WTC11 (cell line): ENCODE measurements at regions not wholly inside any gene's neighbourhood (a gene's known extent, or its start where the extent isn't known, plus 50 kb on each side); places are given as distances from the start of the nearest gene placed in this dataset.

Source experiments
- ATAC-seq: fragments of 200-7000 bp; cut with Tn5 transposase; 2 replicates; pipeline ENCODE4 v1.10.0; 2021; ENCODE audit warnings: mild to moderate bottlenecking, moderate library complexity
- CTCF ChIA-PET: fragments of 300-600 bp; sonication (Branson Sonifier 250); formaldehyde crosslinking; loops from one replicate; lab custom pipeline; 2021; ENCODE audit warnings: antibody characterized with exemption; lab: Charles Lee
- POLR2A ChIA-PET: fragments of 350-600 bp; sonication (Branson Sonifier 250); formaldehyde crosslinking; loops from one replicate; lab custom pipeline; 2021; ENCODE audit warnings: antibody characterized with exemption; lab: Charles Lee
- DNase-seq: peaks from one replicate; pipeline ENCODE4 v3.0.0; 2021; ENCODE audit warnings: low spot score
- H3K27ac Mint-ChIP-seq: 2 replicates; pipeline ENCODE4 v1.8.0; 2021; ENCODE audit warnings: mixed read lengths
- H3K27me3 Mint-ChIP-seq: 2 replicates; pipeline ENCODE4 v1.8.0; 2021; ENCODE audit warnings: low read depth, mild to moderate bottlenecking, moderate library complexity, mixed read lengths
- H3K36me3 Mint-ChIP-seq: 2 replicates; pipeline ENCODE4 v1.8.0; 2021; ENCODE audit warnings: mixed read lengths
- H3K4me1 Mint-ChIP-seq: 2 replicates; pipeline ENCODE4 v1.8.0; 2022; ENCODE audit warnings: mixed read lengths
- H3K4me3 Mint-ChIP-seq: 2 replicates; pipeline ENCODE4 v1.8.0; 2021; ENCODE audit warnings: mild to moderate bottlenecking, moderate library complexity, mixed read lengths
- H3K9me3 Mint-ChIP-seq: 2 replicates; pipeline ENCODE4 v1.8.0; 2021; ENCODE audit warnings: mixed read lengths
- CREM ChIP-seq: sonication (generic); formaldehyde crosslinking; IDR thresholded peaks from 2 replicates; pipeline ENCODE4 v1.8.1; 2022; ENCODE audit warnings: mild to moderate bottlenecking, missing genetic modification reagents, moderate library complexity
- EMX1 ChIP-seq: fragments of 250-450 bp; sonication (Bioruptor Pico); IDR thresholded peaks from 2 replicates; pipeline ENCODE4 v1.8.0; 2021; ENCODE audit warnings: mild to moderate bottlenecking
- FOXK1 ChIP-seq: sonication (generic); formaldehyde crosslinking; IDR thresholded peaks from 2 replicates; pipeline ENCODE4 v1.8.0; 2022; ENCODE audit warnings: mild to moderate bottlenecking, moderate library complexity, missing genetic modification reagents
- KAT7 ChIP-seq: sonication (generic); formaldehyde crosslinking; IDR thresholded peaks from 2 replicates; pipeline ENCODE4 v1.8.1; 2023; ENCODE audit warnings: missing genetic modification reagents, mild to moderate bottlenecking, borderline replicate concordance
- MXD4 ChIP-seq: fragments of 250-450 bp; sonication (Bioruptor Pico); IDR thresholded peaks from 2 replicates; pipeline ENCODE4 v1.8.0; 2021; ENCODE audit warnings: mild to moderate bottlenecking, moderate library complexity, borderline replicate concordance
- NR1H2 ChIP-seq: sonication (generic); formaldehyde crosslinking; IDR thresholded peaks from 2 replicates; pipeline ENCODE4 v1.9.0; 2021; ENCODE audit warnings: mild to moderate bottlenecking, moderate library complexity, missing genetic modification reagents
- NR3C1 ChIP-seq: sonication (generic); formaldehyde crosslinking; conservative IDR thresholded peaks from 2 replicates; pipeline ENCODE4 v1.8.1; 2023; ENCODE audit warnings: low read depth, mild to moderate bottlenecking, missing genetic modification reagents
- OVOL2 ChIP-seq: fragments of 250-450 bp; sonication (Bioruptor Pico); IDR thresholded peaks from 2 replicates; pipeline ENCODE4 v1.9.0; 2021; ENCODE audit warnings: mild to moderate bottlenecking, borderline replicate concordance
- PRRX2 ChIP-seq: fragments of 250-450 bp; sonication (Bioruptor Pico); IDR thresholded peaks from 2 replicates; pipeline ENCODE4 v1.8.0; 2021; ENCODE audit warnings: mild to moderate bottlenecking
- RELA ChIP-seq: sonication (generic); formaldehyde crosslinking; IDR thresholded peaks from 2 replicates; pipeline ENCODE4 v1.8.1; 2022; ENCODE audit warnings: missing genetic modification reagents, mild to moderate bottlenecking, borderline replicate concordance
- SOX15 ChIP-seq: fragments of 250-450 bp; sonication (Bioruptor Pico); IDR thresholded peaks from 2 replicates; pipeline ENCODE4 v1.9.0; 2021; ENCODE audit warnings: mild to moderate bottlenecking
- SP1 ChIP-seq: sonication (generic); formaldehyde crosslinking; conservative IDR thresholded peaks from 2 replicates; pipeline ENCODE4 v1.8.1; 2022; ENCODE audit warnings: missing genetic modification reagents
- TEAD1 ChIP-seq: sonication (generic); formaldehyde crosslinking; IDR thresholded peaks from 2 replicates; pipeline ENCODE4 v1.8.0; 2022; ENCODE audit warnings: mild to moderate bottlenecking, missing genetic modification reagents
- TEAD4 ChIP-seq: sonication (generic); formaldehyde crosslinking; IDR thresholded peaks from 2 replicates; pipeline ENCODE4 v1.8.0; 2022; ENCODE audit warnings: mild to moderate bottlenecking, missing genetic modification reagents
- ZNF263 ChIP-seq: sonication (generic); formaldehyde crosslinking; IDR thresholded peaks from 2 replicates; pipeline ENCODE4 v1.8.1; 2022; ENCODE audit warnings: low read depth, mild to moderate bottlenecking, moderate library complexity, missing genetic modification reagents
- ZNF396 ChIP-seq: fragments of 250-450 bp; sonication (Bioruptor Pico); IDR thresholded peaks from 2 replicates; pipeline ENCODE4 v1.8.0; 2021; ENCODE audit warnings: mild to moderate bottlenecking, moderate library complexity, borderline replicate concordance
- ZNF416 ChIP-seq: fragments of 250-450 bp; sonication (Bioruptor Pico); IDR thresholded peaks from 2 replicates; pipeline ENCODE4 v1.9.0; 2021; ENCODE audit warnings: mild to moderate bottlenecking, inconsistent platforms
- TF ChIP-seq, protein P1 (sequence below): sonication (generic); formaldehyde crosslinking; IDR thresholded peaks from 2 replicates; pipeline ENCODE4 v1.8.1; 2022; ENCODE audit warnings: mild to moderate bottlenecking, moderate library complexity, missing genetic modification reagents
- TF ChIP-seq, protein P2 (sequence below): fragments of 250-450 bp; sonication (Bioruptor Pico); IDR thresholded peaks from 2 replicates; pipeline ENCODE4 v1.9.0; 2021; ENCODE audit warnings: mild to moderate bottlenecking
- TF ChIP-seq, protein P3 (sequence below): fragments of 250-450 bp; sonication (Bioruptor Pico); IDR thresholded peaks from 2 replicates; pipeline ENCODE4 v1.9.0; 2021; ENCODE audit warnings: moderate library complexity, mild to moderate bottlenecking, inconsistent platforms, borderline replicate concordance
- TF ChIP-seq, protein P4 (sequence below): sonication (generic); formaldehyde crosslinking; IDR thresholded peaks from 2 replicates; pipeline ENCODE4 v1.8.0; 2022; ENCODE audit warnings: mild to moderate bottlenecking, missing genetic modification reagents
- TF ChIP-seq, protein P5 (sequence below): sonication (generic); formaldehyde crosslinking; IDR thresholded peaks from 2 replicates; pipeline ENCODE4 v1.8.1; 2023; ENCODE audit warnings: mild to moderate bottlenecking, missing genetic modification reagents, moderate library complexity
- TF ChIP-seq, protein P6 (sequence below): sonication (generic); formaldehyde crosslinking; IDR thresholded peaks from 2 replicates; pipeline ENCODE4 v1.8.1; 2022; ENCODE audit warnings: low read depth, mild to moderate bottlenecking, moderate library complexity, missing genetic modification reagents, borderline replicate concordance
- TF ChIP-seq, protein P7 (sequence below): sonication (generic); formaldehyde crosslinking; IDR thresholded peaks from 2 replicates; pipeline ENCODE4 v1.8.0; 2023; ENCODE audit warnings: missing genetic modification reagents
- TF ChIP-seq, protein P8 (sequence below): fragments of 250-450 bp; sonication (Bioruptor Pico); IDR thresholded peaks from 2 replicates; pipeline ENCODE4 v2.1.2; 2022; ENCODE audit warnings: mild to moderate bottlenecking, moderate library complexity

DNA sequence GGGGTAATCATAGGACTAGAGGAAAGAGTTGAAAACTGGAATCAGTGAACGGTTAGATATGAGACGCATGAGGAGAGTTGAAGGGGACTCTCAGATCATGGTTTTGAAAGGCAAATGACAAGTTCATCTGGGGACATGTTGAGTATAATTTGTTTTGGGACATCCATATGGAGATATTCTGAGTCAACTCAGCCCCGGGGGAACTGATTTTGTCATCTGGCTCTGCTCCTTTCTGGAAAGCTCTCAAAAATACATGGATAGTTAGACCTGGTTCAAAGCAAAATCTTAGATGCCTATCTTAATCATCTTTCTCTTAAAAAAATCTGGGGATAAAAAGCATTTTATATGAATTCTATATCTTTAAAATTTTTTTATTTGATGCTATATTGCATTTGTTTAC lies 161.2 kb downstream of the SNX18 start (continued):
- no peak for TF ChIP-seq KAT7 (CRISPR knock-in tag)
- no peak for TF ChIP-seq OVOL2 (CRISPR knock-in tag)
- no peak for TF ChIP-seq EMX1
- no peak for TF ChIP-seq RELA
- TF ChIP-seq ZNF416: no peak
- TF ChIP-seq, all 79 proteins: peak for 0

DNA sequence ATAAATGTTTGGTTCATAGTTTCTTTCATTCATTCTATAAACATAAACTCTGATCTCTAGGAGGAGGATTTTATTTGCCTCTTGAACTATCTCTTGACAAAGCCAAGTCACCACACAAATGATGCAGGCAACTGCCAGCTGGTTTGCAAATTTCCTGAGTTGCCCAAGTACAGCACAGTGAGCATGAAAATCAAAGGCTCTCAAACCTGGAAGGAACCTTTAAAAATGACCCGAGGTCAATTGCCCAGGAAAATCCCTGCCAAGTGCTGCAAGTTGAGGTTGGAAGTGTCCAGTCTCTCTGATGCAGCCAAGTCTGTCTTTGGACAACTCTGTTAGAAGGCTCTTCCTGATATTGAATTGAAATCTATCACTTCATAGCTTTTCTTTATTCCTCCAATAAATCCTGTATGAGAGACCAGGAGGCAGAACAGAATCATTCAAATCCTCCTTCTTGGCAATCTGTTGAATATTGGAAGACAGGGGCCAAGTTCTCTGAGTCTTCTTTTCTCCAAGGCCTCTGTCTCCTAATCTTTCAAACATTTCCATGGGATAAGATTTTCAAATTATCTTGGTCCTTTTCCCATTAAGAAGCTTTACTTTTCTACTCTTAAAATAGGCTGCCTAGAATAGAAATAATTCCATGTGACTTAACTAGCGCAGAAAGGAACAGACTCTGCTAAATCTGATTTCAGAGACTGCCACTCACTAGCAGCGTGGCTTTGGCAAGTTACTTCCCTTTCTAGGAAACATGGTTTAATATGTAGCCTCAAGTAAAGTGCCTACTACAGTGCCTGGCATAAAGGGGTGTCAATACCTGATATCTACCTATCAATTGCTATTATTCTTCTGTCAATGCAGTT lies 159.2 kb downstream of the SNX18 start:
- ATAC-seq: no peak
- Mint-ChIP-seq H3K27ac (no peak overlapping the region), H3K9me3 (peaks cover 33% of the 10 kb centered on the region), H3K36me3 (peaks cover 17% of the 10 kb centered on the region)
- ChIA-PET POLR2A (no interaction called here), CTCF (no interaction called here)
- TF ChIP-seq NR3C1 (no peak), CREM (CRISPR knock-in tag) (no peak), ZNF396 (CRISPR knock-in tag) (no peak), SOX15 (CRISPR knock-in tag) (no peak), FOXK1 (CRISPR knock-in tag) (no peak), TEAD4 (CRISPR knock-in tag) (no peak), RELA (no peak), NR1H2 (no peak), ZNF263 (no peak), TEAD1 (no peak), SP1 (no peak), PRRX2 (CRISPR knock-in tag) (no peak), ZNF416 (no peak)
- TF ChIP-seq, protein P1, sequence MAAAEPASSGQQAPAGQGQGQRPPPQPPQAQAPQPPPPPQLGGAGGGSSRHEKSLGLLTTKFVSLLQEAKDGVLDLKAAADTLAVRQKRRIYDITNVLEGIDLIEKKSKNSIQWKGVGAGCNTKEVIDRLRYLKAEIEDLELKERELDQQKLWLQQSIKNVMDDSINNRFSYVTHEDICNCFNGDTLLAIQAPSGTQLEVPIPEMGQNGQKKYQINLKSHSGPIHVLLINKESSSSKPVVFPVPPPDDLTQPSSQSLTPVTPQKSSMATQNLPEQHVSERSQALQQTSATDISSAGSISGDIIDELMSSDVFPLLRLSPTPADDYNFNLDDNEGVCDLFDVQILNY (CRISPR knock-in tag): no peak
- TF ChIP-seq, protein P2, sequence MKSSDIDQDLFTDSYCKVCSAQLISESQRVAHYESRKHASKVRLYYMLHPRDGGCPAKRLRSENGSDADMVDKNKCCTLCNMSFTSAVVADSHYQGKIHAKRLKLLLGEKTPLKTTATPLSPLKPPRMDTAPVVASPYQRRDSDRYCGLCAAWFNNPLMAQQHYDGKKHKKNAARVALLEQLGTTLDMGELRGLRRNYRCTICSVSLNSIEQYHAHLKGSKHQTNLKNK: no peak
- TF ChIP-seq, protein P3, sequence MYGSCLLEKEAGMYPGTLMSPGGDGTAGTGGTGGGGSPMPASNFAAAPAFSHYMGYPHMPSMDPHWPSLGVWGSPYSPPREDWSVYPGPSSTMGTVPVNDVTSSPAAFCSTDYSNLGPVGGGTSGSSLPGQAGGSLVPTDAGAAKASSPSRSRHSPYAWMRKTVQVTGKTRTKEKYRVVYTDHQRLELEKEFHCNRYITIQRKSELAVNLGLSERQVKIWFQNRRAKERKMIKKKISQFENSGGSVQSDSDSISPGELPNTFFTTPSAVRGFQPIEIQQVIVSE (CRISPR knock-in tag): no peak
- TF ChIP-seq, protein P4, sequence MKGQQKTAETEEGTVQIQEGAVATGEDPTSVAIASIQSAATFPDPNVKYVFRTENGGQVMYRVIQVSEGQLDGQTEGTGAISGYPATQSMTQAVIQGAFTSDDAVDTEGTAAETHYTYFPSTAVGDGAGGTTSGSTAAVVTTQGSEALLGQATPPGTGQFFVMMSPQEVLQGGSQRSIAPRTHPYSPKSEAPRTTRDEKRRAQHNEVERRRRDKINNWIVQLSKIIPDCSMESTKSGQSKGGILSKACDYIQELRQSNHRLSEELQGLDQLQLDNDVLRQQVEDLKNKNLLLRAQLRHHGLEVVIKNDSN (CRISPR knock-in tag): no peak
- TF ChIP-seq, protein P5, sequence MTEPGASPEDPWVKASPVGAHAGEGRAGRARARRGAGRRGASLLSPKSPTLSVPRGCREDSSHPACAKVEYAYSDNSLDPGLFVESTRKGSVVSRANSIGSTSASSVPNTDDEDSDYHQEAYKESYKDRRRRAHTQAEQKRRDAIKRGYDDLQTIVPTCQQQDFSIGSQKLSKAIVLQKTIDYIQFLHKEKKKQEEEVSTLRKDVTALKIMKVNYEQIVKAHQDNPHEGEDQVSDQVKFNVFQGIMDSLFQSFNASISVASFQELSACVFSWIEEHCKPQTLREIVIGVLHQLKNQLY (CRISPR knock-in tag): no peak
- TF ChIP-seq, all 79 proteins: peak for 0
- Mint-ChIP-seq H3K27me3 (no peaks in the 10 kb centered on the region), H3K4me3 (no peak overlapping the region), H3K4me1 (no peaks in the 10 kb centered on the region)
- DNase-seq: no peak

DNA sequence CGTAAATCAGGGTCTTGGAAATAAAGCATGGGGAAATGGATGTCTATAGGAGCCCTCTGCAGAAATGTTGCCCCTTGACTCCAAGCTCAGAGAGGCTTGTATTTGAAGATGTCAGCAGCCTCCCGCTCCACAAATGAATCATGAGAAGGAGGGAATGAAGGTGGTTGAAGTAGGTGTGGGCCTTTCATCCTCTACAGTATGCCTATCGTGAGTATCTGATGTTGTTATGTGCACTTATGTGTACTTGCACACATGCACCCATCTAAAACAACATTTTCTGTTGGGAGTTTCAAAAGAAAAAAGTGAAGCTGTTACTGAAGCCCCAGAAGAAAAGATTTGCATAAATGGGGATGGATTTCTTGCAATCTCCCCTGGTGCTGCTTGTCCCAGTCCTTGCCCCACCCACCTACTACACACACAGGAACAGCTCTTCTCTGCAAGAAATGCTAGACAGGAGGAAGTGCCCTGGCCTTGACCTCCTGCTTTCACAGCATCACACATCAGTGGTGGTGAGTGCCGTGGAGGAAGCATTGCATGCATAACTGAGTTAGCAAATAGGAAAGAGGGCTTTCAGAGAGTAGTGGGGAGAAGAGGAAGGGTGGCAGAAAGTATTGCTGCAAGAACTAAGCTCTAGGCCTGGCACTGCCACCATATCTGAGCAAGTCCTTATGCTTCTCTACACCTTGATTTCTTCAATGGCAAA lies 156.1 kb downstream of the SNX18 start:
- no peak for ATAC-seq

More for the DNA sequence above, 156.1 kb downstream of the SNX18 start:
- no peak for DNase-seq
- ChIA-PET POLR2A (no interaction called here), CTCF (no interaction called here)
- no peaks in the 10 kb centered on the region for H3K4me1 Mint-ChIP-seq
- peaks cover 19% of the 10 kb centered on the region for H3K36me3 Mint-ChIP-seq
- no peak overlapping the region for H3K27ac Mint-ChIP-seq
- no peak overlapping the region for H3K4me3 Mint-ChIP-seq
- TF ChIP-seq MXD4 (CRISPR knock-in tag): no peak
- TF ChIP-seq, protein P6, sequence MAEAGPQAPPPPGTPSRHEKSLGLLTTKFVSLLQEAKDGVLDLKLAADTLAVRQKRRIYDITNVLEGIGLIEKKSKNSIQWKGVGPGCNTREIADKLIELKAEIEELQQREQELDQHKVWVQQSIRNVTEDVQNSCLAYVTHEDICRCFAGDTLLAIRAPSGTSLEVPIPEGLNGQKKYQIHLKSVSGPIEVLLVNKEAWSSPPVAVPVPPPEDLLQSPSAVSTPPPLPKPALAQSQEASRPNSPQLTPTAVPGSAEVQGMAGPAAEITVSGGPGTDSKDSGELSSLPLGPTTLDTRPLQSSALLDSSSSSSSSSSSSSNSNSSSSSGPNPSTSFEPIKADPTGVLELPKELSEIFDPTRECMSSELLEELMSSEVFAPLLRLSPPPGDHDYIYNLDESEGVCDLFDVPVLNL (CRISPR knock-in tag): no peak
- TF ChIP-seq, protein P7, sequence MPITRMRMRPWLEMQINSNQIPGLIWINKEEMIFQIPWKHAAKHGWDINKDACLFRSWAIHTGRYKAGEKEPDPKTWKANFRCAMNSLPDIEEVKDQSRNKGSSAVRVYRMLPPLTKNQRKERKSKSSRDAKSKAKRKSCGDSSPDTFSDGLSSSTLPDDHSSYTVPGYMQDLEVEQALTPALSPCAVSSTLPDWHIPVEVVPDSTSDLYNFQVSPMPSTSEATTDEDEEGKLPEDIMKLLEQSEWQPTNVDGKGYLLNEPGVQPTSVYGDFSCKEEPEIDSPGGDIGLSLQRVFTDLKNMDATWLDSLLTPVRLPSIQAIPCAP: no peak
- TF ChIP-seq, protein P8, sequence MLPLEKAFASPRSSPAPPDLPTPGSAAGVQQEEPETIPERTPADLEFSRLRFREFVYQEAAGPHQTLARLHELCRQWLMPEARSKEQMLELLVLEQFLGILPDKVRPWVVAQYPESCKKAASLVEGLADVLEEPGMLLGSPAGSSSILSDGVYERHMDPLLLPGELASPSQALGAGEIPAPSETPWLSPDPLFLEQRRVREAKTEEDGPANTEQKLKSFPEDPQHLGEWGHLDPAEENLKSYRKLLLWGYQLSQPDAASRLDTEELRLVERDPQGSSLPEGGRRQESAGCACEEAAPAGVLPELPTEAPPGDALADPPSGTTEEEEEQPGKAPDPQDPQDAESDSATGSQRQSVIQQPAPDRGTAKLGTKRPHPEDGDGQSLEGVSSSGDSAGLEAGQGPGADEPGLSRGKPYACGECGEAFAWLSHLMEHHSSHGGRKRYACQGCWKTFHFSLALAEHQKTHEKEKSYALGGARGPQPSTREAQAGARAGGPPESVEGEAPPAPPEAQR (CRISPR knock-in tag): no peak
- H3K9me3 Mint-ChIP-seq: peaks cover 60% of the 10 kb centered on the region
- no peaks in the 10 kb centered on the region for H3K27me3 Mint-ChIP-seq
